CD4-positive, alpha-beta T cell (primary cell): ENCODE measurements at regions not wholly inside any gene's neighbourhood (a gene's known extent, or its start where the extent isn't known, plus 50 kb on each side); places are given as distances from the start of the nearest gene placed in this dataset.

ENCODE experiments used
- ATAC-seq: fragments of 200-7000 bp; cut with Tn5 transposase; one replicate; pipeline ENCODE4 v1.10.0; 2022; ENCODE audit warnings: mild to moderate bottlenecking; ENCODE audit not compliant: poor library complexity
- CTCF ChIA-PET: fragments of 350-600 bp; sonication (Branson Sonifier 250); formaldehyde crosslinking; loops from one replicate; lab custom pipeline; 2021; ENCODE audit warnings: antibody characterized with exemption, inconsistent platforms; lab: Charles Lee
- POLR2A ChIA-PET: fragments of 350-600 bp; sonication (Branson Sonifier 250); formaldehyde crosslinking; loops from one replicate; lab custom pipeline; 2021; ENCODE audit warnings: antibody characterized with exemption, inconsistent platforms; lab: Charles Lee
- DNase-seq, 14 experiments: peaks; one replicate each; pipeline ENCODE4 v3.0.0-alpha.2; 2013 to 2020; ENCODE audit warnings: mixed read lengths in 2 of 14
- H3K27ac ChIP-seq, 2 donors: one replicate each; pipeline versions ENCODE4 v1.5.1 to v1.7.0; 2013; ENCODE audit warnings: low read length in 2 of 2, low read depth in 1 of 2, mild to moderate bottlenecking in 1 of 2
- H3K27me3 ChIP-seq, 2 experiments: 1 replicate in 1 of 2; 2 replicates in 1 of 2; pipeline versions ENCODE4 v1.6.1 to v1.7.0; 2013; ENCODE audit warnings: low read length in 2 of 2, control low read depth in 1 of 2, mild to moderate bottlenecking in 1 of 2, moderate library complexity in 1 of 2; ENCODE audit not compliant: insufficient read depth in 2 of 2, control insufficient read depth in 1 of 2
- H3K36me3 ChIP-seq: one replicate; pipeline ENCODE4 v1.6.1; 2013; ENCODE audit warnings: low read length, control low read depth; ENCODE audit not compliant: insufficient read depth
- H3K4me1 ChIP-seq: one replicate; pipeline ENCODE4 v1.6.1; 2013; ENCODE audit warnings: low read length, control low read depth; ENCODE audit not compliant: insufficient read depth
- H3K4me3 ChIP-seq: one replicate; pipeline ENCODE4 v1.5.1; 2013; ENCODE audit warnings: mild to moderate bottlenecking, low read length, moderate library complexity
- H3K9me3 ChIP-seq, 2 experiments: 1 replicate in 1 of 2; 2 replicates in 1 of 2; pipeline versions ENCODE4 v1.6.1 to v1.7.0; 2013; ENCODE audit warnings: low read length in 2 of 2, mild to moderate bottlenecking in 2 of 2, control low read depth in 1 of 2, moderate library complexity in 1 of 2; ENCODE audit not compliant: control insufficient read depth in 1 of 2, insufficient read depth in 1 of 2
- H3K27ac Mint-ChIP-seq: one replicate; pipeline ENCODE4 v1.8.0; 2020; ENCODE audit warnings: mixed read lengths
- H3K27me3 Mint-ChIP-seq: one replicate; pipeline ENCODE4 v1.8.0; 2021; ENCODE audit warnings: mixed read lengths
- H3K36me3 Mint-ChIP-seq: one replicate; pipeline ENCODE4 v1.8.0; 2021; ENCODE audit warnings: low read depth, mixed read lengths
- H3K4me1 Mint-ChIP-seq: one replicate; pipeline ENCODE4 v1.8.0; 2021; ENCODE audit warnings: low read depth, mixed read lengths
- H3K4me3 Mint-ChIP-seq: one replicate; pipeline ENCODE4 v1.8.0; 2020; ENCODE audit warnings: mild to moderate bottlenecking, mixed read lengths
- H3K9me3 Mint-ChIP-seq: one replicate; pipeline ENCODE4 v1.8.0; 2020; ENCODE audit warnings: mixed read lengths
- CTCF ChIP-seq: fragments of 200-600 bp; IDR thresholded peaks from one replicate; pipeline ENCODE4 v1.8.0; 2022; ENCODE audit warnings: antibody characterized with exemption, mild to moderate bottlenecking
- intact Hi-C, 2 experiments: fragments of 100-400 bp; cut with DNase I in 1 of 2; cut with micrococcal nuclease in 1 of 2; formaldehyde crosslinking; loops; one replicate each; pipeline versions ENCODE4 v1.15.1 to v1.9.0; 2023 to 2025; cut with DNase I, micrococcal nuclease

- no peaks in the 10 kb centered on the region for H3K27me3 Mint-ChIP-seq
- H3K27ac Mint-ChIP-seq = no peak overlapping the region
- CTCF ChIA-PET = no interaction called here
- TF ChIP-seq CTCF = no peak
- H3K4me1 Mint-ChIP-seq = no peaks in the 10 kb centered on the region
- no peaks in the 10 kb centered on the region for H3K36me3 Mint-ChIP-seq
- no peak overlapping the region for H3K27ac ChIP-seq
- H3K9me3 Mint-ChIP-seq = no peaks in the 10 kb centered on the region
- H3K4me3 ChIP-seq = no peak overlapping the region
- POLR2A ChIA-PET = no interaction called here
- no peaks in the 10 kb centered on the region for H3K4me1 ChIP-seq
- intact Hi-C loops = no loop called here
- ATAC-seq (no peak), DNase-seq (no peak)
- H3K9me3 ChIP-seq = no peaks in the 10 kb centered on the region
- H3K27me3 ChIP-seq = no peaks in the 10 kb centered on the region
- no peaks in the 10 kb centered on the region for H3K36me3 ChIP-seq
- no peak overlapping the region for H3K4me3 Mint-ChIP-seq
Observed at GRCh38 chr1:55654750-55655149, 439.6 kb upstream of the USP24 start.

GRCh38 chr1:55654171-55654570, 439.0 kb upstream of the USP24 start:
- H3K9me3 Mint-ChIP-seq = no peaks in the 10 kb centered on the region
- no peak overlapping the region for H3K27ac ChIP-seq
- TF ChIP-seq CTCF = no peak

GRCh38 chr1:55650444-55650843, 435.3 kb upstream of the USP24 start:
- intact Hi-C loops = no loop called here
- DNase-seq (no peak), ATAC-seq (no peak)
- no peaks in the 10 kb centered on the region for H3K4me1 ChIP-seq
- Mint-ChIP-seq H3K9me3 (no peaks in the 10 kb centered on the region), H3K4me1 (no peaks in the 10 kb centered on the region), H3K36me3 (no peaks in the 10 kb centered on the region), H3K27me3 (no peaks in the 10 kb centered on the region), H3K27ac (no peak overlapping the region), H3K4me3 (no peak overlapping the region)
- H3K9me3 ChIP-seq = no peaks in the 10 kb centered on the region
- H3K36me3 ChIP-seq = no peaks in the 10 kb centered on the region
- POLR2A ChIA-PET = no interaction called here
- H3K27me3 ChIP-seq = no peaks in the 10 kb centered on the region
- TF ChIP-seq CTCF = no peak
- CTCF ChIA-PET = no interaction called here
- H3K4me3 ChIP-seq = no peak overlapping the region
- H3K27ac ChIP-seq = no peak overlapping the region

More at GRCh38 chr1:55654171-55654570, 439.0 kb upstream of the USP24 start:
- Mint-ChIP-seq H3K4me1 (no peaks in the 10 kb centered on the region), H3K27me3 (no peaks in the 10 kb centered on the region), H3K36me3 (no peaks in the 10 kb centered on the region), H3K27ac (no peak overlapping the region), H3K4me3 (no peak overlapping the region)
- ATAC-seq (no peak), DNase-seq (no peak)
- intact Hi-C loops = no loop called here
- Histone ChIP-seq H3K4me3 (no peak overlapping the region), H3K36me3 (no peaks in the 10 kb centered on the region), H3K9me3 (no peaks in the 10 kb centered on the region), H3K27me3 (no peaks in the 10 kb centered on the region), H3K4me1 (no peaks in the 10 kb centered on the region)
- ChIA-PET CTCF (no interaction called here), POLR2A (no interaction called here)
